ENCODE measurements at regions not wholly inside any gene's neighbourhood (a gene's known extent, or its start where the extent isn't known, plus 50 kb on each side); places are given as distances from the start of the nearest gene placed in this dataset.

GRCh38 chr2:875687-876615, 74.7 kb upstream of the SNTG2 start:
- TF ChIP-seq CTCF (IDR thresholded peaks at IDR 0.05) (no peak), EZH2 (IDR thresholded peaks at IDR 0.05; ENCODE audit: borderline replicate concordance, insufficient read depth, low read depth, low read length, poor library complexity, severe bottlenecking) (no peak)
